NCI-H345 (cell line): ENCODE measurements at regions not wholly inside any gene's neighbourhood (a gene's known extent, or its start where the extent isn't known, plus 50 kb on each side); places are given as distances from the start of the nearest gene placed in this dataset.

Source experiments
- DNase-seq: peaks from one replicate; lab custom pipeline; 2025; lab: John Stamatoyannopoulos, UW

DNA sequence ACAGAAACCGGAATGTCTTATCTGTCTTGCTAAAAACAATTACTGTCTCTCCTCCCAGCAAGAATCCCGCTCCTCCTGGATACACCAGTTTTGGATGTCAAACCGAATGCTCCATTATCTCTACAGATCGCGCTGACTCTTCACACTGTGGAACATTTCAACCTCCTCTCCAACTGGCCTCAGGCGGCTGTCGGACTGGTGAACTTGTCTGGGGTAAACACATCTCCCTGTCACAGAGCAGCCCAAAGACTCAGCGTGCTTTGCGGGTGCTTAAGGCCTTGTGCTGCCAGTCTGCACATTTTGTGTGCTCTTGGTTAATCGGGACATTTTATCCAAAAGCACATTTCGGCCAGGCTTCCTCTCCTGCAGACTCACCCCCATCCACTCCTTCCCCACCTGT is 173.1 kb downstream of the ICOS start:
- no peak for DNase-seq

DNA sequence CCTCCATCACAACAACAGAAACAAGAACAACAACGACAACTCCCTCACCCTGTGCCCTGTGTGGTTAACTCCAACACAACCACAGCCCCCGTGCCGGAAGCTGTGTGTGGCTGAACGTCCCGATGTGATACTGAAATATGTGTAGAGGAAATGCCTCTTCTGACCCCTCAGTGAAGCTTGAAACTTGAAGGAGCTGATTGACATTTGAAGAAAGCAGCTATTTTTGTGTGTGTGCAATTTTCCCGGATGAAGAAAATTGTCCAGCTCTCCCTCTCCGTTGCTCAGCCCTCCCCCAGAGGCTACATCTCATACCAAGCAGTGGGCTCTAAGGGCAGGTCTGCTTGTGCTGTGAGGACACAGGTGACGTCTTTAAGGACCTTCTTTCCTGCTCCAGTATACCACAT is 173.8 kb downstream of the ICOS start:
- no peak for DNase-seq

- DNase-seq, result no peak
Observed at GRCh38 chr2:204110751-204111516, 174.4 kb downstream of the ICOS start.

GRCh38 chr2:204112084-204112770 is 175.7 kb downstream of the ICOS start:
- no peak for DNase-seq

GRCh38 chr2:204114295-204115136 is 178.0 kb downstream of the ICOS start:
- DNase-seq, result no peak

DNA sequence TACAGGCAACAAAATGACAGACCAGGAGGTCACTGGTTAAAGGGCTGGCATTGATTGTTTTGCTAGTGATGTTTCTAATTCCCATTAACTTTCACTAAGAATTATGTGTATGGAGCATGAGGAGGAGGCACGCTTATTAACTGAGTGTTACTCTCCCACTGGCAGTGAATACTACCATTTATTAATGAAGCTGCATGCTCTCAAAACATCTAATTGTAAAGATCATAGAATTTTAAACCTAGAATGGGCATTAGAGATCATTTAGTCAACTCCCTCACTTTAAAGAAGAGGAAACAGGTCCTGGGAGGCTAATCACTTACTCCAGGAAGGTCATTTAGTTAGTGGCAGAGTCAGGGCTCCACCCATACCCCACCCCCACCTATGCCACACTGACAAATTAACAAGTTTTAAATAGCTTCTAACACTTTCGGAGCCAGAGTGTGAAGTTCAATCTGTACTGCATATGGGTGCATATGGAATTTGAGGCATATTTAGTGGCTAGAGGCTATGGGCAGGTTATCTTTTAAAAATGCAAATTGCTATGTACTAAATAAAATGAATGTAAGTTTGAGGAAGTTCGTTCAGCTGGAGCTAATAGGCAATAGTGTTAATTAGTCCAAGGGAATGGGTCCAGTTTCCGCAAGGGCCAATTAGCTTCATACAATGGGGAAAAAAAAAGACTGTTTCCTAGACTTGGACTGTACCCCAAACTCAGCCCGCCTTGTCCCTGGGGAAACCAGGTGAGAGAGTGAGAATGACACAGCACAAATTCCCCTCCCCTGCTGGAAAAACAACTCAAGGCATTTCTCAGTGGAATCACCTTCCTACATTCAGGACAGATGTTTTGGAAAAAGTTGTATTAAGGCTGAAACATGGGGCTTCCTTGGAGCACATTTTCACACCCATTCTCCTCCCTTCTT is 178.8 kb downstream of the ICOS start:
- no peak for DNase-seq

- DNase-seq, result no peak
Observed at GRCh38 chr2:204116159-204116792, 179.7 kb downstream of the ICOS start.

- no peak for DNase-seq
Observed at GRCh38 chr2:204122425-204122824, 185.9 kb downstream of the ICOS start.

GRCh38 chr2:204124140-204124750 is 187.7 kb downstream of the ICOS start:
- no peak for DNase-seq

DNA sequence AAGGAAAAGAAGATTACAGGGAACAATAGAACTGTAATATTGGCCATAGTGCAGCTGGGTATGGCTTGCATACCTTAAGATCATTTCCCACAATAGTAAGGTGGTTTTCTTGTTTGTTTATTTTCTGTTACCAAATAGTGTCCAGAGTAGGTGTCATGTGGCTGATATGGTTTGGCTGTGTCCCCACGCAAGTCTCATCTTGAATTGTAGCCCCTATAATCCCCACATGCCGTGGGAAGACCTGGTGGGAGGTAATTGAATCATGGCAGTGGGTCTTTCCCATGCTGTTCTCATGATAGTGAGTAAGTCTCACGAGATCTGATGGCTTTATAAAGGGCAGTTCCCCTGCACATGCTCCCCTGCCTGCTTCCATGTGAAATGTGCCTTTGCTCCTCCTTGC is 190.1 kb downstream of the ICOS start:
- DNase-seq, result no peak

GRCh38 chr2:204127238-204127637 is 190.7 kb downstream of the ICOS start:
- no peak for DNase-seq

GRCh38 chr2:204129591-204130294 is 193.2 kb downstream of the ICOS start:
- no peak for DNase-seq

DNA sequence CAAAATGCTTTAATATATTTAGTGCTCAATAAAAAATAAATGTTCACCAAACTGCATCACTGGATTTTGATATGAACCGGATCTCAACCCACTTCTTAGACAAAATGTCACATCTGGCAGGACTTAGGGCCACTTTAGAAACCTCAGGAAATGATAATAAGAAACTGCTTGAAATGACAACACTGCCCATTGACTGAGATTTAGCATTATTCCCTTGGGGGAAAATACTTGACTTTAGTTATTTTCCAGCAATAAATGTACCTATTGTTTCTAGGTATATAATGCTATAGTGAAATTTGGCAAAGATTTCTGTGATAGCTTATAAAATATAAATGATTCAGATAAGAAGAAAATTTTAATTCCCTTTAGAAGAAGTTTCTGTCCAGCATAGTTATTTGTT is 195.1 kb downstream of the ICOS start:
- DNase-seq, result no peak

- peak; percentile 58 for DNase-seq
Observed at GRCh38 chr2:204133476-204133875, 196.9 kb downstream of the ICOS start.

DNA sequence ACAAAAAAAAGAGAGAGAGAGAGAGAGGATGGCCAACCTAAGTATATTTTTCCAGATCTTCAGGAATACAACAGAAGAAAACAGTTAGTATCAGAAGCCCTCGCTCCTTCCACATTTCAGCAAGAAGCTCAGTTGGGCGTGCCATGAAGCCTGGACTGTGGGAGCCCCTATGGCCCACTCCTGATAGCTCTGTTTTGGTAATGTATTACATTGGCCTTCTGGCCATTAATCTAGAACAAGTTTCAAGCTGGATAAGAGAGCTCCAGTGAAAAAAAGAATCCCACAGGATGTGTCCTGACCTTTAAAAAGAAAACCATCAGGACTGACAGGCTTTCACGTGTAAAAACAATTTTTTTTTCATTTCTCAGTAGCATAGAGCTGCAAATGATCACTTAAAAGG is 197.9 kb downstream of the ICOS start:
- no peak for DNase-seq

- DNase-seq, result no peak
Observed at GRCh38 chr2:204135752-204136151, 199.2 kb downstream of the ICOS start.

GRCh38 chr2:204138206-204138605 is 201.6 kb downstream of the ICOS start:
- DNase-seq, result no peak

DNA sequence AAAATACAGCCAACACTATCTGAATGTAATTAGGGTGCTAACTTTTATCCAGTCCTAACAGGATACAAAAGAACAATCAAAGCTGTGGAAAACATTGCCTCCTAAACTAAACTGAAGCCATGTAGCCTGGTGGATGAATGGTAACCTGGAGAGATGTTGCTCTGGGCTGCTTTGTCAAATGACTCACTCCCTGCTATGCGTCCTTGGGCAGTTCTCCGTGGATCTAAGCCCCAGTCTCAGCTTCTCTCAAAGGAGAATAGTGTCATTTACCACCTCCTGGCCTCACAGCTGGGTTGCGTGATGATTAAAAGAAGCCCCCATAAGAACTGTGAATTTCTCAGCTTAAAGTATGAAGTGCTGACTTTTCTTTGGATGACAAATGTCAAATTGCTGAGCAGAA is 203.7 kb downstream of the ICOS start:
- no peak for DNase-seq

GRCh38 chr2:204143216-204144014 is 206.9 kb downstream of the ICOS start:
- no peak for DNase-seq
